Spleen (tissue), 11 donors: ENCODE measurements at regions not wholly inside any gene's neighbourhood (a gene's known extent, or its start where the extent isn't known, plus 50 kb on each side); places are given as distances from the start of the nearest gene placed in this dataset.

Source experiments
- DNase-seq: peaks from one replicate; pipeline ENCODE4 v3.0.0-alpha.2; 2020
- H3K27ac ChIP-seq, 8 donors: fragments of 200-600 bp; sonication (generic) in 7 of 8; 1 replicate in 4 of 8; 2 replicates in 4 of 8; pipeline versions ENCODE4 v1.5.0 to v1.8.0; 2016 to 2021; ENCODE audit warnings: inconsistent platforms in 4 of 8, mild to moderate bottlenecking in 4 of 8, moderate library complexity in 1 of 8
- H3K27me3 ChIP-seq, 7 donors: fragments of 200-600 bp; sonication (generic) in 6 of 7; replicated peaks in 1 of 7; 1 replicate in 4 of 7; 2 replicates in 3 of 7; pipeline versions ENCODE4 v1.5.0 to v1.8.0; 2016 to 2021; ENCODE audit warnings: inconsistent platforms in 3 of 7, mild to moderate bottlenecking in 1 of 7
- H3K36me3 ChIP-seq, 6 donors: fragments of 200-600 bp; sonication (generic) in 5 of 6; 1 replicate in 4 of 6; 2 replicates in 2 of 6; pipeline versions ENCODE4 v1.5.0 to v1.8.0; 2016 to 2021; ENCODE audit warnings: inconsistent platforms in 2 of 6
- H3K4me1 ChIP-seq, 6 donors: fragments of 200-600 bp; sonication (generic) in 5 of 6; 1 replicate in 3 of 6; 2 replicates in 3 of 6; pipeline versions ENCODE4 v1.5.0 to v1.8.0; 2016 to 2021; ENCODE audit warnings: inconsistent platforms in 3 of 6
- H3K4me3 ChIP-seq, 8 donors: fragments of 200-600 bp; sonication (generic) in 7 of 8; 1 replicate in 4 of 8; 2 replicates in 4 of 8; pipeline versions ENCODE4 v1.5.0 to v1.8.0; 2016 to 2021; ENCODE audit warnings: inconsistent platforms in 4 of 8, mild to moderate bottlenecking in 4 of 8, moderate library complexity in 2 of 8
- H3K9me3 ChIP-seq, 8 donors: fragments of 200-600 bp; sonication (generic) in 7 of 8; 1 replicate in 4 of 8; 2 replicates in 4 of 8; pipeline versions ENCODE4 v1.5.0 to v1.8.0; 2016 to 2021; ENCODE audit warnings: inconsistent platforms in 4 of 8
- POLR2A ChIP-seq, 3 donors: fragments of 450-650 bp; IDR thresholded peaks; one replicate each; pipeline ENCODE4 v1.5.1; 2017; ENCODE audit warnings: antibody characterized with exemption in 3 of 3, mild to moderate bottlenecking in 1 of 3
- POLR2AphosphoS5 ChIP-seq, 3 donors: sonication (generic); formaldehyde crosslinking; IDR thresholded peaks; one replicate each; pipeline ENCODE4 v1.5.1; 2017; ENCODE audit warnings: antibody characterized with exemption in 3 of 3
- WGBS, 5 donors: extraction: QIAGEN DNeasy Blood & Tissue Kit in 3 of 5; methylation state at CpG; one replicate each; pipeline versions ENCODE4 v1.1.5 to v1.1.7; 2013 to 2018; 5-methylcytosine and 5-hydroxymethylcytosine counted together
- intact Hi-C: fragments of 100-400 bp; cut with DNase I; formaldehyde crosslinking; loops from one replicate; pipeline ENCODE4 v1.15.0; 2023; ENCODE audit warnings: low total_unique reads
- TF ChIP-seq, protein P1 (sequence below), 11 experiments: fragments of 200-600 bp in 7 of 11; fragments of 450-650 bp in 4 of 11; sonication (generic) in 4 of 11; IDR thresholded peaks in 8 of 11; conservative IDR thresholded peaks in 3 of 11; 1 replicate in 7 of 11; 2 replicates in 4 of 11; pipeline versions ENCODE4 v1.4.0 to v1.8.0; 2016 to 2021; ENCODE audit warnings: antibody characterized with exemption in 11 of 11, inconsistent platforms in 4 of 11, mild to moderate bottlenecking in 1 of 11
- donor health status: healthy with polysubstance abuse.
- donor health status: DM: no; HTN: no; CAD: no; lungs with moderate emphysema.
- donor health status: DM: no; HTN: no; CAD: no.
- donor health status: Bipolar disorder and iron deficiency.
- donor health status: healthy.
- donor health status: DM: no; HTN: no; CAD: no.
- donor health status: DM: yes; HTN: yes; CAD: no.

DNA sequence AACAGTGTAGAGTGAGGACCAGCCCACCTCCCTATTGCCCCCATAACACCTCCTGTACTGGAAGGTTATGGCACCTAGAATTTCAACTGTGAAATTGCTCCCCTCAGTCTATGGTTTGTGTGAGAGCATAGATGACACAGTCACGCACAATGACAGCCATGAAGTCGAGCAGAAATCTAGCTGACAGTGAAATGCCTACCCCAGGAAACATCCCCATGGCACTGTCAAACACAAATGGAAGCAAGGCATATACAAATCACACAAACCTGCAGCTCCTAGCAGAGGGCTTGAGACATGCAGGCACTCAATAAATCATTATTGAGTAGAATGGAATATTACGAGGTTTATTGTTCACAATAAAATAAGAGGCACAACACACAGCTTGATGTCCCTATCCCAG is 142.5 kb upstream of the ST6GALNAC5 start:
- TF ChIP-seq POLR2AphosphoS5 (IDR thresholded peaks at IDR 0.05), result no peak
- no peak for TF ChIP-seq POLR2A (IDR thresholded peaks at IDR 0.05)
- TF ChIP-seq, protein P1, sequence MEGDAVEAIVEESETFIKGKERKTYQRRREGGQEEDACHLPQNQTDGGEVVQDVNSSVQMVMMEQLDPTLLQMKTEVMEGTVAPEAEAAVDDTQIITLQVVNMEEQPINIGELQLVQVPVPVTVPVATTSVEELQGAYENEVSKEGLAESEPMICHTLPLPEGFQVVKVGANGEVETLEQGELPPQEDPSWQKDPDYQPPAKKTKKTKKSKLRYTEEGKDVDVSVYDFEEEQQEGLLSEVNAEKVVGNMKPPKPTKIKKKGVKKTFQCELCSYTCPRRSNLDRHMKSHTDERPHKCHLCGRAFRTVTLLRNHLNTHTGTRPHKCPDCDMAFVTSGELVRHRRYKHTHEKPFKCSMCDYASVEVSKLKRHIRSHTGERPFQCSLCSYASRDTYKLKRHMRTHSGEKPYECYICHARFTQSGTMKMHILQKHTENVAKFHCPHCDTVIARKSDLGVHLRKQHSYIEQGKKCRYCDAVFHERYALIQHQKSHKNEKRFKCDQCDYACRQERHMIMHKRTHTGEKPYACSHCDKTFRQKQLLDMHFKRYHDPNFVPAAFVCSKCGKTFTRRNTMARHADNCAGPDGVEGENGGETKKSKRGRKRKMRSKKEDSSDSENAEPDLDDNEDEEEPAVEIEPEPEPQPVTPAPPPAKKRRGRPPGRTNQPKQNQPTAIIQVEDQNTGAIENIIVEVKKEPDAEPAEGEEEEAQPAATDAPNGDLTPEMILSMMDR (IDR thresholded peaks at IDR 0.05 in 8 of 11, conservative IDR thresholded peaks at IDR 0.05 in 3 of 11), result no peak
- Histone ChIP-seq H3K36me3 (no peaks in the 10 kb centered on the region), H3K4me3 (no peak overlapping the region), H3K27me3 (no peaks in the 10 kb centered on the region), H3K4me1 (no peaks in the 10 kb centered on the region), H3K9me3 (no peaks in the 10 kb centered on the region), H3K27ac (no peak overlapping the region)
- no peak for DNase-seq
- intact Hi-C loops, result no loop called here
- 87 to 95% (median 89%) methylated on average over 3 of the region's 3 CpGs for WGBS, 5 donors

DNA sequence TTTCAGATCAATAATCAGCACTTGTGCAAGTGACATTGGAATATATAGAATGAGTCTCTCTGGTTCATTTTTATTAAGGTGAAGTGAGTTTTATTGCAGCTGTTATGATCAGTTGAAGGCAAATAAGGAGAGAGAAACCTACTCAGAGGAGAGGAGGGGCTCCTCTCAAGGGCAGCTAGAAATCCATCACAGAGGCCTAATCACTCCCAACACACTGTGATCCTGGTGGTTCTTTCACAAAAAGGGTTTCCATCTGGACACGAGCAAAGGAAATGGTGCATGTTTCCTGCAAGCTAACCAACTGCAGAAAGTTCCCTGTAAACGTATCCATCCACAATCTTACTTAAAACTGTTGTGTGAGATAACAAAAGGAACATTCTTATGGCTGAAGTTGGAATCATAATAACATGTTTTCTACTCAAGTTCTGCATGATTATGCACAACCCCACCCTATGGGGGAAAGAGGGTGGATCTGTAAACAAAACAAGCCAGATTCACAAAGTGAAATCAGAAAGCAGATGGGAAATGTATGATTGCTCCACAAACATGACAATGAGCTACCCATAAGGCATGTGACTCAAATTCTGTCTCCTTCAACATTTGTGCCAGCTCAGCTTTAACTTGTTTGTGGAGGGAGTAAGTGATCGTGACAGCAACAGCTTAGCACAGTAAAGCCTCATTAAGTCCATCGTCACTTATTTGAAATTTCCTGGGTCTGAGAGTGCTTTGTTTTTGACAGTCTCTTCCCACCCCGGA is 141.2 kb upstream of the ST6GALNAC5 start:
- no peaks in the 10 kb centered on the region for H3K36me3 ChIP-seq
- no peak for DNase-seq
- TF ChIP-seq POLR2AphosphoS5 (IDR thresholded peaks at IDR 0.05), result no peak
- TF ChIP-seq, protein P1 (IDR thresholded peaks at IDR 0.05 in 8 of 11, conservative IDR thresholded peaks at IDR 0.05 in 3 of 11), result no peak
- no peak for TF ChIP-seq POLR2A (IDR thresholded peaks at IDR 0.05)
- intact Hi-C loops, result no loop called here
- H3K9me3 ChIP-seq, result no peaks in the 10 kb centered on the region
- H3K4me1 ChIP-seq, result no peaks in the 10 kb centered on the region
- H3K27me3 ChIP-seq, result no peaks in the 10 kb centered on the region
- H3K4me3 ChIP-seq, result no peak overlapping the region
- WGBS, 5 donors, result 52 to 69% (median 61%) methylated on average over 5 of the region's 5 CpGs
- no peak overlapping the region for H3K27ac ChIP-seq

DNA sequence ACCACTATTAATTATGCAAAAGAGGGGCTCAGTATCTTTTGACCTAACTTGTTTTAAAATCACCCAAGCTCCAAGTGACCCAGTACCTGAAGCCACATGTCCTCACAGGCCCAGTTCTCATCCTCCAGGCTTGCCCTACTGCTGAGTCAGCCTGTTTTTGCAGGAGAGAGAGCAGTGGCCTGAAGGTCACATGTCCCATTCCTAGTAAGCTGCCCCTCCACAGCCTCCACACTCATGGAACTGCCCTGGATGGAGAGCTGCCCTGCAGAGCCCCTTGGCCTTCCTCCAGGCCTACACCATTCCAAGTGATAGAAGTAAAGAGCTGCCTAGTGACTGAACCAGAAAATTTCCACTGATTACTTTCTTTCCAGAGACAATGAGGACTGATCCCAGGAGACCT is 139.8 kb upstream of the ST6GALNAC5 start:
- intact Hi-C loops, result no loop called here
- H3K27me3 ChIP-seq, result no peaks in the 10 kb centered on the region
- no peak overlapping the region for H3K4me3 ChIP-seq
- H3K36me3 ChIP-seq, result no peaks in the 10 kb centered on the region
- H3K27ac ChIP-seq, result no peak overlapping the region
- H3K4me1 ChIP-seq, result no peaks in the 10 kb centered on the region
- no peaks in the 10 kb centered on the region for H3K9me3 ChIP-seq
- TF ChIP-seq POLR2A (IDR thresholded peaks at IDR 0.05) (no peak), POLR2AphosphoS5 (IDR thresholded peaks at IDR 0.05) (no peak)
- TF ChIP-seq, protein P1 (IDR thresholded peaks at IDR 0.05 in 8 of 11, conservative IDR thresholded peaks at IDR 0.05 in 3 of 11), result no peak
- DNase-seq, result peak; percentile 54

DNA sequence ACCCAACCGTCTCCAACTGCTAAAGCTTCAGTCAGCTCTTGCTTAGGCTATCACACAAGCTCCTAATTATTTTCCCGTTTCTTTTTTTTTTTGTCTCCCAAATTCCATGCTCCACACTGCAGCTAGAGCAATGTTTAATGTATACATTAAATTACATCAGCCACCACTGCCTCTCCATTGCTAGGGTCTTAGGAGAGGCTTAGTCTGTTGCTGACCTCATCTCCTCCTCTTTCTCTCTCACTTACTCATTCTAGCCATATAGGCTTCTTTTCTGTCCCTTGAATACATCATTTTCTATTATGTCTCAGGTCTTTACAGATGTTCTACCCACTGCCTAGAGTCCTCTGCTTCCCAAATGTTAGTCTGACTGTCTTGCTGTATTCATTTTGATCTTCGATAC is 138.1 kb upstream of the ST6GALNAC5 start:
- H3K9me3 ChIP-seq, result no peaks in the 10 kb centered on the region
- H3K4me3 ChIP-seq, result no peak overlapping the region
- H3K36me3 ChIP-seq, result no peaks in the 10 kb centered on the region
- TF ChIP-seq POLR2AphosphoS5 (IDR thresholded peaks at IDR 0.05), result no peak
- TF ChIP-seq POLR2A (IDR thresholded peaks at IDR 0.05), result no peak
- TF ChIP-seq, protein P1 (IDR thresholded peaks at IDR 0.05 in 8 of 11, conservative IDR thresholded peaks at IDR 0.05 in 3 of 11), result no peak
- 87 to 96% (median 95%) methylated on average over 3 of the region's 3 CpGs for WGBS, 5 donors
- intact Hi-C loops, result no loop called here
- H3K4me1 ChIP-seq, result no peaks in the 10 kb centered on the region
- no peaks in the 10 kb centered on the region for H3K27me3 ChIP-seq
- H3K27ac ChIP-seq, result no peak overlapping the region
- no peak for DNase-seq
